Neural cell (in vitro differentiated cells): ENCODE measurements at regions not wholly inside any gene's neighbourhood (a gene's known extent, or its start where the extent isn't known, plus 50 kb on each side); places are given as distances from the start of the nearest gene placed in this dataset.

Experiments used
- CTCF ChIP-seq: fragments of 450-650 bp; IDR thresholded peaks from 2 replicates; pipeline ENCODE4 v1.5.1; 2014; ENCODE audit warnings: antibody characterized with exemption, mild to moderate bottlenecking, moderate library complexity; ENCODE audit not compliant: poor library complexity, severe bottlenecking
- EP300 ChIP-seq: fragments of 450-650 bp; conservative IDR thresholded peaks from 2 replicates; pipeline ENCODE4 v1.6.1; 2014; ENCODE audit warnings: antibody characterized with exemption, mild to moderate bottlenecking, moderate library complexity; ENCODE audit not compliant: poor library complexity, severe bottlenecking
- EZH2 ChIP-seq: fragments of 200-600, 300-800 bp; shearing (Covaris generic), sonication (generic); IDR thresholded peaks from 2 replicates; pipeline ENCODE4 v1.6.1; 2014; ENCODE audit warnings: antibody characterized with exemption, low read length, borderline replicate concordance, mild to moderate bottlenecking; ENCODE audit not compliant: insufficient read depth, poor library complexity, severe bottlenecking
- MXI1 ChIP-seq: fragments of 450-650 bp; conservative IDR thresholded peaks from 2 replicates; pipeline ENCODE4 v1.6.1; 2014; ENCODE audit warnings: antibody characterized with exemption, mild to moderate bottlenecking; ENCODE audit not compliant: poor library complexity, severe bottlenecking
- POLR2AphosphoS5 ChIP-seq: IDR thresholded peaks from 2 replicates; pipeline ENCODE4 v1.6.1; 2012
- RAD21 ChIP-seq: fragments of 450-650 bp; conservative IDR thresholded peaks from 2 replicates; pipeline ENCODE4 v1.6.1; 2014; ENCODE audit warnings: antibody characterized with exemption, mild to moderate bottlenecking, moderate library complexity
- TAF1 ChIP-seq: IDR thresholded peaks from 2 replicates; pipeline ENCODE4 v1.6.1; 2012; ENCODE audit warnings: low read depth

GRCh38 chr4:159604781-159605180, 501.9 kb downstream of the RAPGEF2 start:
- TF ChIP-seq CTCF (no peak), EP300 (no peak), POLR2AphosphoS5 (no peak), MXI1 (no peak), EZH2 (no peak), RAD21 (no peak), TAF1 (no peak)
